CD14-positive monocyte (primary cell): ENCODE measurements at regions not wholly inside any gene's neighbourhood (a gene's known extent, or its start where the extent isn't known, plus 50 kb on each side); places are given as distances from the start of the nearest gene placed in this dataset.

ENCODE experiments used
- DNase-seq, 3 donors: peaks; one replicate each; pipeline ENCODE4 v3.0.0-alpha.2; 2011 to 2022
- H2AFZ ChIP-seq: 2 replicates; pipeline ENCODE4 v1.6.0; 2012; ENCODE audit warnings: mild to moderate bottlenecking, low read depth, low read length, inconsistent platforms; ENCODE audit not compliant: insufficient read depth, poor library complexity, severe bottlenecking
- H3K27ac ChIP-seq, 2 donors: 1 replicate in 1 of 2; 2 replicates in 1 of 2; pipeline ENCODE4 v1.5.1; 2012 to 2013; ENCODE audit warnings: low read length in 2 of 2, control low read depth in 1 of 2, inconsistent platforms in 1 of 2, low read depth in 1 of 2, mild to moderate bottlenecking in 1 of 2
- H3K27me3 ChIP-seq, 2 donors: one replicate each; pipeline versions ENCODE4 v1.6.0 to v1.6.1; 2011 to 2013; ENCODE audit warnings: low read length in 2 of 2; ENCODE audit not compliant: control insufficient read depth in 2 of 2, insufficient read depth in 2 of 2
- H3K36me3 ChIP-seq, 2 donors: replicated peaks in 1 of 2; 1 replicate in 1 of 2; 2 replicates in 1 of 2; pipeline versions ENCODE4 v1.5.1 to v1.6.1; 2012 to 2013; ENCODE audit warnings: low read length in 2 of 2, control low read depth in 1 of 2, inconsistent platforms in 1 of 2, mild to moderate bottlenecking in 1 of 2; ENCODE audit not compliant: insufficient read depth in 2 of 2, control insufficient read depth in 1 of 2
- H3K4me1 ChIP-seq, 2 donors: 1 replicate in 1 of 2; 2 replicates in 1 of 2; pipeline versions ENCODE4 v1.5.1 to v1.6.1; 2012 to 2013; ENCODE audit warnings: low read length in 2 of 2, control low read depth in 1 of 2, inconsistent platforms in 1 of 2, mild to moderate bottlenecking in 1 of 2, moderate library complexity in 1 of 2; ENCODE audit not compliant: insufficient read depth in 2 of 2, control insufficient read depth in 1 of 2
- H3K4me2 ChIP-seq: replicated peaks from 2 replicates; pipeline ENCODE3; 2012; ENCODE audit warnings: low read length, moderate library complexity, mild to moderate bottlenecking; ENCODE audit not compliant: poor library complexity, severe bottlenecking; ENCODE audit errors: extremely low read depth
- H3K4me3 ChIP-seq, 3 experiments: fragments of 200-600 bp in 1 of 3; sonication (generic) in 1 of 3; replicated peaks in 1 of 3; 1 replicate in 2 of 3; 2 replicates in 1 of 3; pipeline ENCODE4 v1.5.1; 2011 to 2013; ENCODE audit warnings: low read length in 3 of 3, mild to moderate bottlenecking in 3 of 3, control low read depth in 2 of 3, low read depth in 2 of 3, inconsistent platforms in 1 of 3, moderate library complexity in 1 of 3
- H3K79me2 ChIP-seq: 2 replicates; pipeline ENCODE4 v1.6.0; 2012; ENCODE audit warnings: mild to moderate bottlenecking, control low read depth, inconsistent platforms, low read length, moderate library complexity; ENCODE audit not compliant: insufficient read depth
- H3K9ac ChIP-seq: 2 replicates; pipeline ENCODE4 v1.6.0; 2017; ENCODE audit warnings: low read length, mild to moderate bottlenecking; ENCODE audit not compliant: insufficient read depth, poor library complexity, severe bottlenecking
- H3K9me3 ChIP-seq, 2 donors: replicated peaks in 1 of 2; 1 replicate in 1 of 2; 2 replicates in 1 of 2; pipeline versions ENCODE4 v1.5.1 to v1.6.1; 2012 to 2013; ENCODE audit warnings: low read length in 2 of 2, control low read depth in 1 of 2; ENCODE audit not compliant: control insufficient read depth in 1 of 2, insufficient read depth in 1 of 2
- H4K20me1 ChIP-seq: 2 replicates; pipeline ENCODE4 v1.6.0; 2012; ENCODE audit warnings: mild to moderate bottlenecking, low read length, control low read depth, moderate library complexity; ENCODE audit not compliant: insufficient read depth
- H3K27ac Mint-ChIP-seq, 7 donors: one replicate each; pipeline ENCODE4 v1.8.0; 2020; ENCODE audit warnings: mild to moderate bottlenecking in 7 of 7, mixed read lengths in 7 of 7, moderate library complexity in 6 of 7, inconsistent platforms in 2 of 7
- H3K27me3 Mint-ChIP-seq, 3 donors: one replicate each; pipeline ENCODE4 v1.8.0; 2021 to 2022; ENCODE audit warnings: low read depth in 3 of 3, mild to moderate bottlenecking in 3 of 3, mixed read lengths in 3 of 3, moderate library complexity in 3 of 3, inconsistent platforms in 1 of 3
- H3K36me3 Mint-ChIP-seq, 2 donors: one replicate each; pipeline ENCODE4 v1.8.0; 2020; ENCODE audit warnings: mixed read lengths in 2 of 2, inconsistent platforms in 1 of 2, mild to moderate bottlenecking in 1 of 2
- H3K4me1 Mint-ChIP-seq: one replicate; pipeline ENCODE4 v1.8.0; 2020; ENCODE audit warnings: mild to moderate bottlenecking, mixed read lengths
- H3K4me3 Mint-ChIP-seq, 2 donors: one replicate each; pipeline ENCODE4 v1.8.0; 2020; ENCODE audit warnings: mild to moderate bottlenecking in 2 of 2, mixed read lengths in 2 of 2, moderate library complexity in 1 of 2
- H3K9me3 Mint-ChIP-seq, 7 donors: one replicate each; pipeline ENCODE4 v1.8.0; 2020 to 2022; ENCODE audit warnings: mixed read lengths in 7 of 7, mild to moderate bottlenecking in 6 of 7, moderate library complexity in 6 of 7, inconsistent platforms in 2 of 7
- WGBS: methylation state at CpG from one replicate; pipeline ENCODE4 v1.1.5; 2013; ENCODE audit warnings: missing lambda C conversion rate; ENCODE audit not compliant: insufficient coverage; 5-methylcytosine and 5-hydroxymethylcytosine counted together
- intact Hi-C, 2 donors: fragments of 100-400 bp; cut with micrococcal nuclease; formaldehyde crosslinking; loops; one replicate each; pipeline versions ENCODE4 v1.15.0 to v1.15.1; 2023
- TF ChIP-seq, protein P1 (sequence below): fragments of 200-600 bp; IDR thresholded peaks from one replicate; pipeline ENCODE4 v1.8.0; 2022; ENCODE audit warnings: antibody characterized with exemption, mild to moderate bottlenecking

- intact Hi-C loops = no loop called here
- H3K36me3 Mint-ChIP-seq = no peaks in the 10 kb centered on the region
- H3K9me3 Mint-ChIP-seq = peaks cover 0 to 7% (median 2%) of the 10 kb centered on the region in 7 donors
- no peak overlapping the region for H3K9ac ChIP-seq
- no peak for DNase-seq
- no peaks in the 10 kb centered on the region for H3K79me2 ChIP-seq
- H3K9me3 ChIP-seq = no peaks in the 10 kb centered on the region
- no peak overlapping the region for H3K4me3 Mint-ChIP-seq
- no peak overlapping the region for H3K27ac ChIP-seq
- H3K27me3 ChIP-seq = peaks cover 0 to 20% of the 10 kb centered on the region in 2 donors
- WGBS = 86% methylated on average over 12 of the region's 13 CpGs
- no peak overlapping the region for H3K4me2 ChIP-seq
- H4K20me1 ChIP-seq = no peaks in the 10 kb centered on the region
- H2AFZ ChIP-seq = no peak overlapping the region
- H3K4me3 ChIP-seq = no peak overlapping the region
- no peaks in the 10 kb centered on the region for H3K36me3 ChIP-seq
- H3K27me3 Mint-ChIP-seq = peaks cover 26 to 39% (median 26%) of the 10 kb centered on the region in 3 donors
- no peaks in the 10 kb centered on the region for H3K4me1 ChIP-seq
- TF ChIP-seq, protein P1, sequence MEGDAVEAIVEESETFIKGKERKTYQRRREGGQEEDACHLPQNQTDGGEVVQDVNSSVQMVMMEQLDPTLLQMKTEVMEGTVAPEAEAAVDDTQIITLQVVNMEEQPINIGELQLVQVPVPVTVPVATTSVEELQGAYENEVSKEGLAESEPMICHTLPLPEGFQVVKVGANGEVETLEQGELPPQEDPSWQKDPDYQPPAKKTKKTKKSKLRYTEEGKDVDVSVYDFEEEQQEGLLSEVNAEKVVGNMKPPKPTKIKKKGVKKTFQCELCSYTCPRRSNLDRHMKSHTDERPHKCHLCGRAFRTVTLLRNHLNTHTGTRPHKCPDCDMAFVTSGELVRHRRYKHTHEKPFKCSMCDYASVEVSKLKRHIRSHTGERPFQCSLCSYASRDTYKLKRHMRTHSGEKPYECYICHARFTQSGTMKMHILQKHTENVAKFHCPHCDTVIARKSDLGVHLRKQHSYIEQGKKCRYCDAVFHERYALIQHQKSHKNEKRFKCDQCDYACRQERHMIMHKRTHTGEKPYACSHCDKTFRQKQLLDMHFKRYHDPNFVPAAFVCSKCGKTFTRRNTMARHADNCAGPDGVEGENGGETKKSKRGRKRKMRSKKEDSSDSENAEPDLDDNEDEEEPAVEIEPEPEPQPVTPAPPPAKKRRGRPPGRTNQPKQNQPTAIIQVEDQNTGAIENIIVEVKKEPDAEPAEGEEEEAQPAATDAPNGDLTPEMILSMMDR = no peak
- no peaks in the 10 kb centered on the region for H3K4me1 Mint-ChIP-seq
- no peak overlapping the region for H3K27ac Mint-ChIP-seq
These were observed 398.7 kb downstream of the TMEM121 start for GRCh38 chr14:105924951-105925591.

GRCh38 chr14:105925615-105926372 is 399.4 kb downstream of the TMEM121 start:
- H3K27ac Mint-ChIP-seq = no peak overlapping the region

More at GRCh38 chr14:105925615-105926372, 399.4 kb downstream of the TMEM121 start:
- Histone ChIP-seq H3K27ac (no peak overlapping the region), H3K4me1 (no peaks in the 10 kb centered on the region), H3K79me2 (no peaks in the 10 kb centered on the region), H3K27me3 (peaks cover 0 to 27% of the 10 kb centered on the region in 2 donors), H3K9ac (no peak overlapping the region), H4K20me1 (no peaks in the 10 kb centered on the region), H3K36me3 (no peaks in the 10 kb centered on the region), H3K9me3 (no peaks in the 10 kb centered on the region), H3K4me3 (no peak overlapping the region), H3K4me2 (no peak overlapping the region), H2AFZ (no peak overlapping the region)
- 92% methylated on average over 14 of the region's 18 CpGs for WGBS
- intact Hi-C loops = no loop called here
- Mint-ChIP-seq H3K4me3 (no peak overlapping the region), H3K4me1 (no peaks in the 10 kb centered on the region), H3K27me3 (peaks cover 29 to 47% (median 32%) of the 10 kb centered on the region in 3 donors), H3K36me3 (no peaks in the 10 kb centered on the region), H3K9me3 (peaks cover 0 to 7% (median 3%) of the 10 kb centered on the region in 7 donors)
- no peak for DNase-seq
- TF ChIP-seq, protein P1 = no peak
